Mucosa of rectum (tissue), 2 donors: ENCODE measurements at regions not wholly inside any gene's neighbourhood (a gene's known extent, or its start where the extent isn't known, plus 50 kb on each side); places are given as distances from the start of the nearest gene placed in this dataset.

Experiments
- H3K27ac ChIP-seq, 2 donors: one replicate each; pipeline ENCODE4 v1.7.0; 2013; ENCODE audit warnings: inconsistent platforms in 2 of 2, low read depth in 2 of 2, low read length in 2 of 2
- H3K27me3 ChIP-seq, 2 donors: one replicate each; pipeline ENCODE4 v1.7.0; 2013; ENCODE audit warnings: low read length in 2 of 2; ENCODE audit not compliant: control insufficient read depth in 2 of 2, insufficient read depth in 2 of 2
- H3K36me3 ChIP-seq, 2 donors: one replicate each; pipeline ENCODE4 v1.7.0; 2013; ENCODE audit warnings: low read length in 2 of 2; ENCODE audit not compliant: control insufficient read depth in 2 of 2, insufficient read depth in 2 of 2
- H3K4me1 ChIP-seq, 2 donors: one replicate each; pipeline ENCODE4 v1.7.0; 2013; ENCODE audit warnings: low read length in 2 of 2, mild to moderate bottlenecking in 1 of 2; ENCODE audit not compliant: control insufficient read depth in 2 of 2, insufficient read depth in 2 of 2
- H3K4me3 ChIP-seq, 2 donors: one replicate each; pipeline ENCODE4 v1.7.0; 2013; ENCODE audit warnings: low read length in 2 of 2
- H3K9ac ChIP-seq, 2 donors: one replicate each; pipeline ENCODE4 v1.7.0; 2013; ENCODE audit warnings: low read length in 2 of 2, low read depth in 1 of 2, mild to moderate bottlenecking in 1 of 2
- H3K9me3 ChIP-seq, 2 donors: one replicate each; pipeline ENCODE4 v1.7.0; 2013; ENCODE audit warnings: low read length in 2 of 2; ENCODE audit not compliant: control insufficient read depth in 2 of 2
- donor health status: healthy.
- donor health status: Normal muscosa, but diverticular disease.

GRCh38 chr6:18742406-18742805 is 355.3 kb downstream of the RNF144B start:
- H3K4me3 ChIP-seq: no peak overlapping the region
- H3K27ac ChIP-seq: no peak overlapping the region
- H3K9me3 ChIP-seq: no peaks in the 10 kb centered on the region
- no peaks in the 10 kb centered on the region for H3K27me3 ChIP-seq
- no peak overlapping the region for H3K9ac ChIP-seq
- H3K4me1 ChIP-seq: no peaks in the 10 kb centered on the region
- no peaks in the 10 kb centered on the region for H3K36me3 ChIP-seq

- H3K4me3 ChIP-seq: no peak overlapping the region
- H3K4me1 ChIP-seq: no peaks in the 10 kb centered on the region
- no peaks in the 10 kb centered on the region for H3K27me3 ChIP-seq
- H3K9me3 ChIP-seq: no peaks in the 10 kb centered on the region
- no peaks in the 10 kb centered on the region for H3K36me3 ChIP-seq
- H3K9ac ChIP-seq: no peak overlapping the region
- no peak overlapping the region for H3K27ac ChIP-seq
These were observed 359.6 kb downstream of the RNF144B start for GRCh38 chr6:18746727-18747126.

GRCh38 chr6:18748314-18748713 is 361.2 kb downstream of the RNF144B start:
- no peak overlapping the region for H3K9ac ChIP-seq
- H3K4me1 ChIP-seq: no peaks in the 10 kb centered on the region
- no peak overlapping the region for H3K27ac ChIP-seq
- no peaks in the 10 kb centered on the region for H3K36me3 ChIP-seq
- H3K4me3 ChIP-seq: no peak overlapping the region
- H3K9me3 ChIP-seq: no peaks in the 10 kb centered on the region
- no peaks in the 10 kb centered on the region for H3K27me3 ChIP-seq

DNA sequence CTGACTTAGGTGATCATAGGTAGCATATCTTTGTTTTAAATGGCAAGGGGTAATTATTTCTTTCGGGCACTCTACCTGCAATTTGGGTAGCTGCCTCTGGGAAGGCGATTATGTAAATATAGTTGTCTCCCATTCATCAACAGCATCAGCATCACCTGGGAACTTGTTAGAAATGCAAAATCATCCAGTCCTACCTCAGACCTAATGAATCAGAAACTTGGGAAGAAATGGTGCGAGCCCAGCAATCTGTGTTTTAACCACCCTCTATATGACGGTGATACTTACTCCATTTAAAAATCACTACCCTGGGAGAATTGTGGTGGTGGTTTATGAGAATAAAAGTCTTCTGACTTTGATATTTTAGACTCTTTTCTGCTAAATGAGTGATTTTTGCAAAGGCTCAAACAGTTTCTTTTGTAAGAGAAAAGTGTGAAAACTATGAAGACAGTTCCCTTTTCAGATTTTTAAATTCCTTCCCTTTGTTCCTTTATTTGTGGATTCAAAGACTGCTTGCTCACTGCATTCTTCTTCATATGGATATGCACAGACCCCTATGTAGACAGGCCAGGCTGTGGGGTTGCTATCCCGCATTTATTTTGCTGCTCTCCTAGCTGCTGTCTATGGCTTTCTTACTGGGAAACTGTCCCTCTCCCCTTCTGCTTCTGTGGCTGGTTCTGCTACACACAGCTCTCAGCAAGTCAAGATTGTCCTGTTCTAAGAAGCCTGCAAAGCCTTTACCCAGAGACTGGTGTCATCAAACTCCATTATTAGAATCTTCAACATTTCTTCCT is 365.3 kb downstream of the RNF144B start:
- Histone ChIP-seq H3K9me3 (no peaks in the 10 kb centered on the region), H3K4me1 (no peaks in the 10 kb centered on the region), H3K27ac (no peak overlapping the region), H3K36me3 (no peaks in the 10 kb centered on the region), H3K27me3 (no peaks in the 10 kb centered on the region), H3K4me3 (no peak overlapping the region), H3K9ac (no peak overlapping the region)

DNA sequence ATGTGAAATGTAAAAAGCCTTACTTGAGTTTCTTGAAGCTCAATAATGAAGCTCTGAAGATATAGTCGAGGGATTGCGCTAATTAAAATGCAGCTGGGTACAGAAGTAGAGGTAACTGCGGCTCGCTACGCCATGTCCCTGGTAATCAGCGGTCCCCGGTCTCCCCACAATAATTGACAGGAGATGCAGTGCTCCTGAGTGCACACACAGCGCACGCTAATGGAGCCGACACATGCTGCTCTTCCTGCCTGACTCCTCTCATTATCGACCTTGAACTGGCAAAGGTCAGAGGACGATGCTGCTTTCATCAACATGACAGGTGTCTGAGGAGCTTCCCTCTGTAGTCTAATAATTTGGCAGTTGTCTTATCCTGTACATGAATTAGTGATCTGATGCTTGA is 365.9 kb downstream of the RNF144B start:
- Histone ChIP-seq H3K4me1 (no peaks in the 10 kb centered on the region), H3K27ac (no peak overlapping the region), H3K9me3 (no peaks in the 10 kb centered on the region), H3K36me3 (no peaks in the 10 kb centered on the region), H3K9ac (no peak overlapping the region), H3K4me3 (no peak overlapping the region), H3K27me3 (no peaks in the 10 kb centered on the region)

- Histone ChIP-seq H3K36me3 (no peaks in the 10 kb centered on the region), H3K4me1 (no peaks in the 10 kb centered on the region), H3K27ac (no peak overlapping the region), H3K27me3 (no peaks in the 10 kb centered on the region), H3K4me3 (no peak overlapping the region), H3K9ac (no peak overlapping the region), H3K9me3 (no peaks in the 10 kb centered on the region)
These were observed 375.9 kb downstream of the RNF144B start for GRCh38 chr6:18763086-18763485.

GRCh38 chr6:18784794-18785193 is 397.6 kb downstream of the RNF144B start:
- H3K27me3 ChIP-seq: no peaks in the 10 kb centered on the region
- no peak overlapping the region for H3K4me3 ChIP-seq
- peaks cover 0 to 3% of the 10 kb centered on the region in 2 donors for H3K9me3 ChIP-seq
- H3K4me1 ChIP-seq: no peaks in the 10 kb centered on the region
- no peaks in the 10 kb centered on the region for H3K36me3 ChIP-seq
- no peak overlapping the region for H3K9ac ChIP-seq
- no peak overlapping the region for H3K27ac ChIP-seq

GRCh38 chr6:18785810-18786490 is 398.8 kb downstream of the RNF144B start:
- no peak overlapping the region for H3K9ac ChIP-seq
- H3K4me3 ChIP-seq: no peak overlapping the region
- no peaks in the 10 kb centered on the region for H3K36me3 ChIP-seq
- no peak overlapping the region for H3K27ac ChIP-seq
- H3K27me3 ChIP-seq: no peaks in the 10 kb centered on the region
- H3K9me3 ChIP-seq: peaks cover 0 to 3% of the 10 kb centered on the region in 2 donors
- H3K4me1 ChIP-seq: no peaks in the 10 kb centered on the region

DNA sequence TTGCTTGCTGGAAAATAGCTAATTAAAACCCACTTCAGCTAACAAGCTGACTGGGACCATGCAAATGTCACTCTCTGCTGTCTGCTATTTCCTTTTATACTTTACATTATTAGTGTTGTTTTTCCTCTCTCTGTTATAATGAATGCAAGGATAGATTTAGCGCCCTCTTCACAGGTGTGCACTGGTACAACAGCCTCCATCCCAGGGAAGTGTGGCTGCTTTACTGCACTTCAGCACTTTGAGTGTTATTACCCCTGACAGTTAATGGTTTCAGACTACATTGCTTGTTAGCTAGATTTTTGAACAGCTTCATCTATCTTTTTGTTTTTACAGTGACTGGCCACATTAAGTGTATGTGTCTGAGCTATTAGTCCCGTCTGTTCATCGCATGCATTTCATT is 405.7 kb downstream of the RNF144B start:
- Histone ChIP-seq H3K36me3 (no peaks in the 10 kb centered on the region), H3K9ac (no peak overlapping the region), H3K4me1 (no peaks in the 10 kb centered on the region), H3K27me3 (no peaks in the 10 kb centered on the region), H3K4me3 (no peak overlapping the region), H3K27ac (no peak overlapping the region), H3K9me3 (no peaks in the 10 kb centered on the region)

GRCh38 chr6:18795726-18796125 is 408.6 kb downstream of the RNF144B start:
- Histone ChIP-seq H3K27me3 (no peaks in the 10 kb centered on the region), H3K4me3 (no peak overlapping the region), H3K36me3 (no peaks in the 10 kb centered on the region), H3K9me3 (no peaks in the 10 kb centered on the region), H3K27ac (no peak overlapping the region), H3K9ac (no peak overlapping the region), H3K4me1 (no peaks in the 10 kb centered on the region)
